GM18909 (cell line): ENCODE measurements at regions not wholly inside any gene's neighbourhood (a gene's known extent, or its start where the extent isn't known, plus 50 kb on each side); places are given as distances from the start of the nearest gene placed in this dataset.
"Not testable (repeated sequence)": the region's sequence is repeated elsewhere in the genome, so short reads cannot be mapped to it uniquely, and the experiment has no call there.

Experiments
- ATAC-seq: cut with Tn5 transposase; IDR thresholded peaks from one replicate; pipeline ENCODE4 v1.9.1; 2021; ENCODE audit warnings: mild to moderate bottlenecking; ENCODE audit not compliant: unreplicated experiment, poor library complexity

DNA sequence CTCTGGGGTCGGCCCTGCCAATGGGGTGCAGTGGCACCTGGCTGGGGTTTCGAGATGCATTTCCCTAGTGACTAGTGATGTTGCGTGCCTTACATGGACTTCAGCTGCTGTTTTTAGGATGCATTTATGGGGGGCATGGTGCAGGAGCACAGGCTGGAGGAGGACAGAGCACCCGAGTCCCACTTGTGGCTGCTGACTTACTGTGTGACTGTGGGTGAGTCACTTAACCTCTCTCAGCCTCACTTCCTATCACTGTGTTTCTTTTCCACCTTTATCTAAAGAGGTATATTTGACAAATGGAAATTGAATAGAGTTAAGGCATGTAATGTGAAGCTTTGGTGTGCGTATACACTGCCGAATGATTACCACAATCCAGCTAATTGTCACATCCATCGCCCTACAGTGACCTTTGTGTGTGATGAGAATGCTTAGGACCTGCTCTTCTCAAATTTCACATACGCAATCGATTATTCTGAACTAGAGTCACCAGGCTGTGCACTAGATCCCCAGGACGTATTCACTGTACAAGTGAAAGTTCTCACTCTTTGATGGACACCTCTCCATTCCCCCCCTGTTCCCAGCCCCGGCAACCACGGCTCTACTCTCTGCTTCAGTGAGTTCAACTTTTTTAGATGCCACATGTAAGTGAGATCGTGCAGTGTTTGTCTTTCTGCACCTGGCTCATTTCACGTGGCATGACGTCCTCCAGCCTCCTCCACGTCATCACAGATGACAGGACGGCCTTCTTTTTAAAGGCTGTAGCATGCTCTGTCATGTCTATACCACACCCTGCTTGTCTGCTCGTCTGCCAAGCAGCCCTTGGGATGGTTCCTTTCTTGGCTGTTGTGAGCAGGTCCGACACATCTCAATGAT, 202.3 kb downstream of the NPIPB11 start:
- not testable (repeated sequence) for ATAC-seq

DNA sequence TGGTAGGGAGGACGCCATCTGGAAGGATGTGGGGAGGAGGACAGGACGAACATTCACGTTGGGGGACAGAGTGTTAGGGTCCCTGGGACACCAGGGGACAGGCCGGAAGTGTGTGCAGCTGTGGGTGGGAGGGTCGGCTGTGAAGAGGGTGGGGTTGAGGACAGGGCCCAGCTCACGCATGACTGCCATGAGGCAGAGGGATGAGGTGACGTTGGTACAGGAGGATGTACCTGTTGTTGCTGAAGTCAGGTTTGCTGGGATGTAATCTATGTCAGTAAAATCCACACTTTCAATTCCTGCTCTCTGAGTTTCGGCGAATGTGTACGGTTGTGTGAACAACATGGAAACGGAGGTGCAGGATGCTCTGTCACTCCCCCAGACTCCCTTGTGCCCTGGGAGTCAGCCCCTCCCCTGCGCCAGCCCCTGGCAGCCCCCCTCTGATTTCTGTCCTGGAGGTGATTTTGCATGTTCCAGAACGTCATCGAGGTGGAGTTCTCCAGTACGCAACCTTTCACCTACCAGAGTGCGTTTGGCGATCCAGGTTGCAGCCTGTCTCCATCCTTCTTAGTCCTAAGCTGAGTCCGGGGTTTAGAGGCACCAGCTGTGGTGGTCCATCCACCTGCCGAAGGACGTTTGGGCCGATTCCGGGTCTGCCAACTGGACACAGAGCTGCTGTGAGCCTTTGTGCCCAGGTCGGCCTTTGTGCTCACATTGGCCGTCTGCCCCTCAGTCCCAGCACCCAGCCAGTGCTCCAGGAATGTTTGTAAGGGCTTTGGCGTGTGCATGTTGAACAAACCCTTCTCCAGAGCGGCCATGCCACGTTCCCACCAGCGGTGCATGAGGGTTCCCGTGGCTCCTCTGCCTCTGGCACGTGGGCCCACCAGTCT, 203.2 kb downstream of the NPIPB11 start:
- ATAC-seq, result not testable (repeated sequence)

DNA sequence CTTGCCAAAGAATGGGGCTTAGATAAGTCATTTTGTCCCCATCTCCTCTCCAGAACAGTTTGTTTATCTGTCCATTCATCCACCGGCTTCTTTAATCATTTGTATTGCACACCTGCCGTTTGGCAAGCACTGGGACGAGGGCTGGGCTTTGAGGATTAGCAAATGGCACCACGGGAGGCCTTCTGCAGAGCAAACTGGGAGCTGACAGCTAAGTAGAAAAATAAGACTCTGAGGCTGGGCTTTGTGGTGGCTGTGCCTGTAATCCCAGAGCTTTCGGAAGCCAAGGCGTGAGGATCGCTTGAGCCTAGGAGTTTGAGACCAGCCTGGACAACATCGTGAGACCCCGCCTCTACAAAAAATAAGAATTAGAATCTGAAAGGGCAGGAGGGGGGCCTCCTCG, 203.9 kb downstream of the NPIPB11 start:
- ATAC-seq, result not testable (repeated sequence)

- ATAC-seq, result not testable (repeated sequence)
Observed at GRCh38 chr16:29202025-29202632, 204.4 kb downstream of the NPIPB11 start.

- ATAC-seq, result not testable (repeated sequence)
Observed at GRCh38 chr16:29201296-29202024, 205.1 kb downstream of the NPIPB11 start.

GRCh38 chr16:29200681-29201080, 205.8 kb downstream of the NPIPB11 start:
- not testable (repeated sequence) for ATAC-seq

- ATAC-seq, result not testable (repeated sequence)
Observed at GRCh38 chr16:29200135-29200601, 206.3 kb downstream of the NPIPB11 start.

DNA sequence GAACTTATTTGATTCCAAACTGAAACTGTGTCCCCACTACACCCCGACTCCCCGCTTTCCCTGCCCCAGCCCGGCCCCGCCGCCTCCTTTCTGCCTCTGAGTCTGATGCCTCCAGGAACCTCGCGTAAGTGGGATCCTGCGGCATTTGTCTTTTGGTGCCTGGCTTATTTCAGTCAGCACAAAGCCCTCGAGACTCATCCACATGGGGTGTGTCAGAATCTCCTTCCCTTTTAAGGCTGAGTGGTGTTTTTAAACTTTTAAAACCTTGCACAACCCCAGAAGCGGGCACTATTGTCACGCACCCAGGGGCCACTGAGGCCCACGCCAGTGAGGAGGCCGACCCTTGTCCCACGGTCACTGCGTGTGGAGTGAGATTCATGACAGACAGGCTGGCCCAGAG, 206.9 kb downstream of the NPIPB11 start:
- ATAC-seq, result not testable (repeated sequence)

DNA sequence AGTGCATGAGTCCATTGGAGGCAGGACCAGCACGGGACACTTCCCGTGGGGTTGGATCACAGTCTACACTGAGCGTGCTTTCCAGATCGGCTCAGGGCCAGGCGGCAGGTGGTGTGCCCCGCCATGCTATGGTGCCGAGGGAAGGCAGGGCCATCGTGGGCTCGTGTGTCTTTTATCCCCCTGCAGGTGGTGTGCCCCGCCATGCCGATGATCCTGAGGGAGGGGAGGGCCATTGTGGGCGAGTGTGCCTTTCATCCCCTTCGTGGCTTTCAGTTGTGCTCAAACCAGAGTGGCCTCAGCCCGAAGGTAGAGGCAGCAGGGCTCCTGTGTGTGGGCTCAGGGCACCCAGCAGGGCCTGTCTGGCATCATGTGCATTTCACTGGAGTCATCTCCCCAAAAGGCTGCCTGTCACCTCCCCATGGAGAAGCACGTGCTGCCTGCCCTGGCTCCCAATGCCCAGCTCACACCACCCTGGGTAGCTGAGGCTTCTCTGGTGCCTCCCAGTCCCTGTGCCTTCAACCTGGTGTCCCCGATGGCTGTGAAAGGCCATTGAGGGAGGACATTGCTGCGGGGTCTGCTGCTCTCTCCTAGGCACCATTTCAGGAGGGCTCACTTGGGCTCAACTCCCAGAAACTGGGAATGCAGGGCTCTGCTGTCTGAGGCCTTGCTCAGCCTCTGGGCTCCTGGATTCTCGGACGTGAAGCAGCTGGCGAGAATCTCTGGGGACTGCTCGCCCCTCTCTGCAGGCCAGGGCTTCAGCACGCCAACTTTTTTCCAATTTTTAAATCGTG, 207.6 kb downstream of the NPIPB11 start:
- no peak for ATAC-seq

DNA sequence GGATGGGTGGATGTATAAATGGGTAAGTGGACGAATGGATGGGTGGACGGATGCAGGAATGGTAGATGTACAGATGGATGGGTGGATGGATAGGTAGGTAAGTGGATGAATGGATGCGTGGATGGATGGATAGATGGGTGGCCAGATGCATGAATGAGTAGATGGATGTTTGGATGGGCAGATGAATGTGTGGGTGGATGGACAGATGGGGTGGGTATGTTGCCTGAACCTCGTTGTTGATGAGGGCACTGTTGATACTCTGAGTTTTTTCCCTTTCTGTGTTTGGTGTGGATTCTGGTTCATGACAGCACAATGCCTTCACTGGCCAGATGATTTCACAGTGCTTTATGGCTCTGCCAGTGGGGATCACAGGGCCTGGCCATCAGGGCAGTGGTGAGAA, 208.3 kb downstream of the NPIPB11 start:
- no peak for ATAC-seq

GRCh38 chr16:29197494-29198100, 208.9 kb downstream of the NPIPB11 start:
- not testable (repeated sequence) for ATAC-seq

DNA sequence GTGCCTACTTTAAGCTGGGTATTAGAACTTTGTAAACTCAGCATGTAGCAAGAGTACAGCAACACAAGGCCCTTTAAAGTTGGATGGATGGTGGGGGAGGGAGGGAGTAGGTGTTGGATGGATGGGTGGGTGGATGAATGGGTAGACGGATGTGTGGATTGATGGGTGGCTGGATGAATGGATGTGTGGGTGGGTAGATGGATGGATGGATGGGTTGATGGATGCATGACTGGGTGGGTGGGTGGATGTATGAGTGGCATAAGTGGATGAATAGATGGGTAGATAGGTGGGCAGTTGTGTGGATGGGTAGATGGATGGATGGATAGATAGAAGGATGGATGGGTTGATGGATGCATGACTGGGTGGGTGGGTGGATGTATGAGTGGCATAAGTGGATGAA, 209.8 kb downstream of the NPIPB11 start:
- ATAC-seq, result not testable (repeated sequence)

DNA sequence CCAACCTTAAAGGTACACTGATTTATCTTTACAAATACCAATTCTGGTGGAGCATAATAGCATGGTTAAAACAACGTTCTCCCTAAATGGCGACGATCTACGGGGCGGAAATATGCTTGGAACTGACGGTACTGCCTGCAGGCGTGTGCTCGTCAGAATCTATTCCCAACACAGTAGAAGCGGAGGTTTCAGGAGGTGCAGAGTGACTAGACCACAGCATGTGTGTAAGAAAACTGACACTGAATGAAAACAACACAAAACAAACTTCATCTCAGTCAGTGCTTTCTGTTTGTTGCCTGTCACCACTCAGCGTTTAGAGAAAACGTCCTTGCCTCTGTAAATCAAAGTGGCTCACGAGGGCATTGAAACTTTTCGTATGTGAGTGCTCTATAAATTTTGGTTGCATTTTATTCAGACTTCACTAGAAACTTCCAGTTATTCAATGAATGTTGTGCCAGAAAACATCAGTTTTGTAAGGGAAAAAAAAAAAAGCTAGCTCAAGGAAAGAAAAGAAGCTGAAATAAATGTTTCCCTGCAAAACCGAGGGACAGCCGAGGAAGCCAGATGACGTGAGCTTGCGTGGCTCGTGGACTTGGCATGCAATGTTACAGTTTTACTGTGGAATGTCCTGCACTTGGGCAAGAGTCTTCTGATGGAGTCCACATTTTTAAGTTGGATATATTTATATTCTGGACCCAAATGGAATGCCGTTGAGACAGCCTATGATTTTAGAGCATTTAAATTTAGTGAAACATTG, 210.4 kb downstream of the LAT start:
- ATAC-seq, result not testable (repeated sequence)

- not testable (repeated sequence) for ATAC-seq
Observed at GRCh38 chr16:29194185-29194844, 209.5 kb downstream of the LAT start.

- ATAC-seq, result not testable (repeated sequence)
Observed at GRCh38 chr16:29193634-29194033, 208.8 kb downstream of the LAT start.

GRCh38 chr16:29193248-29193574, 208.4 kb downstream of the LAT start:
- ATAC-seq, result not testable (repeated sequence)
